IMR-90 (cell line): ENCODE measurements at regions not wholly inside any gene's neighbourhood (a gene's known extent, or its start where the extent isn't known, plus 50 kb on each side); places are given as distances from the start of the nearest gene placed in this dataset.

Source experiments
- ATAC-seq: fragments of 200-7000 bp; cut with Tn5 transposase; 2 replicates; pipeline ENCODE4 v1.9.1; 2020; ENCODE audit warnings: low read depth, mild to moderate bottlenecking, moderate library complexity
- BruUV-seq: library from RNA; stranded (reverse); fragments of 400-500 nt; replicated peaks from 2 replicates; lab custom pipeline; 2021; lab: Mats Ljungman, UMichigan
- CTCF ChIA-PET: fragments of 300-600 bp; formaldehyde crosslinking; extraction: SDS; loops from one replicate; lab custom pipeline; 2021; ENCODE audit warnings: antibody characterized with exemption; lab: Yijun Ruan, JAX
- POLR2A ChIA-PET: fragments of 300-600 bp; sonication (Branson Sonifier 250); formaldehyde crosslinking; loops from one replicate; lab custom pipeline; 2022; ENCODE audit warnings: antibody characterized with exemption; ENCODE audit not compliant: unreplicated experiment; lab: Charles Lee
- DNase-seq: peaks from one replicate; pipeline ENCODE4 v3.0.0; 2013
- H2AFZ ChIP-seq: replicated peaks from 2 replicates; pipeline ENCODE3; 2013; ENCODE audit warnings: low read length, mild to moderate bottlenecking; ENCODE audit not compliant: poor library complexity
- H2AK5ac ChIP-seq: 2 replicates; pipeline ENCODE4 v1.6.1; 2013; ENCODE audit warnings: low read depth, low read length, inconsistent platforms
- H2AK9ac ChIP-seq: replicated peaks from 2 replicates; pipeline ENCODE3; 2013; ENCODE audit warnings: mild to moderate bottlenecking, low read depth, low read length, moderate library complexity; ENCODE audit not compliant: poor library complexity
- H2BK120ac ChIP-seq: 2 replicates; pipeline ENCODE4 v1.6.1; 2013; ENCODE audit warnings: low read depth, low read length, inconsistent platforms
- H2BK15ac ChIP-seq: 3 replicates; pipeline ENCODE4 v1.6.1; 2013; ENCODE audit warnings: low read depth, low read length, inconsistent platforms
- H2BK20ac ChIP-seq: 2 replicates; pipeline ENCODE4 v1.6.1; 2013; ENCODE audit warnings: low read depth, mild to moderate bottlenecking, inconsistent platforms, low read length, moderate library complexity
- H2BK5ac ChIP-seq: 2 replicates; pipeline ENCODE4 v1.6.1; 2013; ENCODE audit warnings: mild to moderate bottlenecking, low read depth, low read length, inconsistent platforms; ENCODE audit not compliant: poor library complexity, severe bottlenecking
- H3K14ac ChIP-seq: replicated peaks from 2 replicates; pipeline ENCODE4 v1.6.1; 2013; ENCODE audit warnings: low read depth, low read length, inconsistent platforms
- H3K18ac ChIP-seq: 2 replicates; pipeline ENCODE4 v1.6.1; 2013; ENCODE audit warnings: low read depth, low read length, control low read depth
- H3K23ac ChIP-seq: 2 replicates; pipeline ENCODE4 v1.6.1; 2013; ENCODE audit warnings: low read depth, low read length, inconsistent platforms
- H3K27ac ChIP-seq: 2 replicates; pipeline ENCODE4 v1.5.1; 2013; ENCODE audit warnings: mild to moderate bottlenecking, control low read depth, low read length; ENCODE audit not compliant: insufficient read depth
- H3K27me3 ChIP-seq: 2 replicates; pipeline ENCODE4 v1.6.1; 2013; ENCODE audit warnings: low read length; ENCODE audit not compliant: control insufficient read depth, insufficient read depth
- H3K36me3 ChIP-seq: 2 replicates; pipeline ENCODE4 v1.6.1; 2013; ENCODE audit warnings: low read length, mixed read lengths; ENCODE audit not compliant: control insufficient read depth, insufficient read depth
- H3K4ac ChIP-seq: 2 replicates; pipeline ENCODE4 v1.6.1; 2013; ENCODE audit warnings: low read depth, low read length, inconsistent platforms
- H3K4me1 ChIP-seq: 2 replicates; pipeline ENCODE4 v1.6.1; 2013; ENCODE audit warnings: low read length, mixed read lengths; ENCODE audit not compliant: control insufficient read depth, insufficient read depth
- H3K4me2 ChIP-seq: 2 replicates; pipeline ENCODE4 v1.6.1; 2013; ENCODE audit warnings: low read depth, mild to moderate bottlenecking, control low read depth, low read length, moderate library complexity
- H3K4me3 ChIP-seq: 2 replicates; pipeline ENCODE4 v1.5.1; 2013; ENCODE audit warnings: low read depth, mild to moderate bottlenecking, control low read depth, low read length, moderate library complexity; ENCODE audit not compliant: insufficient read depth
- H3K56ac ChIP-seq: 2 replicates; pipeline ENCODE4 v1.6.1; 2013; ENCODE audit warnings: low read length, inconsistent platforms; ENCODE audit not compliant: insufficient read depth; ENCODE audit errors: extremely low read depth
- H3K79me1 ChIP-seq, 2 experiments: 2 replicates each; pipeline ENCODE4 v1.6.1; 2013; ENCODE audit warnings: low read length in 2 of 2, inconsistent platforms in 1 of 2, low read depth in 1 of 2
- H3K9ac ChIP-seq: 2 replicates; pipeline ENCODE4 v1.6.1; 2013; ENCODE audit warnings: low read depth, low read length, control low read depth
- H3K9me1 ChIP-seq: 2 replicates; pipeline ENCODE4 v1.6.1; 2013; ENCODE audit warnings: low read length, inconsistent platforms; ENCODE audit not compliant: insufficient read depth
- H3K9me3 ChIP-seq: 2 replicates; pipeline ENCODE4 v1.6.1; 2013; ENCODE audit warnings: low read length; ENCODE audit not compliant: control insufficient read depth, insufficient read depth
- H4K20me1 ChIP-seq: 2 replicates; pipeline ENCODE4 v1.6.1; 2013; ENCODE audit warnings: low read length, inconsistent platforms; ENCODE audit not compliant: insufficient read depth
- H4K5ac ChIP-seq: 2 replicates; pipeline ENCODE4 v1.6.1; 2013; ENCODE audit warnings: mild to moderate bottlenecking, low read depth, low read length, control low read depth
- H4K8ac ChIP-seq, 2 experiments: 2 replicates each; pipeline ENCODE4 v1.6.1; 2013; ENCODE audit warnings: low read depth in 2 of 2, low read length in 2 of 2, control low read depth in 1 of 2, inconsistent platforms in 1 of 2
- H4K91ac ChIP-seq: 2 replicates; pipeline ENCODE4 v1.6.1; 2013; ENCODE audit warnings: low read depth, low read length, inconsistent platforms; ENCODE audit not compliant: insufficient read depth
- BHLHE40 ChIP-seq: fragments of 150-350 bp; IDR thresholded peaks from 2 replicates; pipeline ENCODE4 v1.6.1; 2016; ENCODE audit warnings: mild to moderate bottlenecking, low read depth, low read length
- CHD1 ChIP-seq: IDR thresholded peaks from 2 replicates; pipeline ENCODE4 v1.6.1; 2012; ENCODE audit warnings: low read depth, low read length, improper control_type of control experiment
- FOS ChIP-seq: fragments of 150-350 bp; IDR thresholded peaks from 2 replicates; pipeline ENCODE4 v1.6.1; 2016; ENCODE audit warnings: low read depth, low read length
- RCOR1 ChIP-seq: IDR thresholded peaks from 2 replicates; pipeline ENCODE4 v1.6.1; 2012; ENCODE audit warnings: mild to moderate bottlenecking, low read length, improper control_type of control experiment; ENCODE audit not compliant: insufficient replicate concordance
- USF2 ChIP-seq: fragments of 150-350 bp; IDR thresholded peaks from 2 replicates; pipeline ENCODE4 v1.6.1; 2017; ENCODE audit warnings: mild to moderate bottlenecking, antibody characterized with exemption, low read length, low read depth
- WGBS, 2 experiments: methylation state at CpG; one replicate each; pipeline versions ENCODE4 v1.1.5 to v1.1.7; 2013; ENCODE audit warnings: missing lambda C conversion rate in 2 of 2; ENCODE audit not compliant: insufficient read length in 1 of 2; ENCODE audit errors: extremely low coverage in 2 of 2; 5-methylcytosine and 5-hydroxymethylcytosine counted together
- dilution Hi-C: fragments of 300-500 bp; cut with HindIII; formaldehyde crosslinking; loops from one replicate; pipeline ENCODE4 v1.14.3; 2018; ENCODE audit warnings: low sequenced_read_pairs; ENCODE audit not compliant: unreplicated experiment
- in situ Hi-C: fragments of 300-500 bp; cut with MboI; formaldehyde crosslinking; loops from 3 replicates; pipeline ENCODE4 v1.14.3; 2019; ENCODE audit warnings: low sequenced_read_pairs, inconsistent platforms, mixed read lengths
- intact Hi-C: fragments of 100-400 bp; cut with micrococcal nuclease; formaldehyde crosslinking; loops from 2 replicates; pipeline ENCODE4 v1.10.0; 2022
- TF ChIP-seq, protein P1 (sequence below): fragments of 150-350 bp; IDR thresholded peaks from 2 replicates; pipeline ENCODE4 v1.6.1; 2016; ENCODE audit warnings: low read depth, mild to moderate bottlenecking, low read length, moderate library complexity, borderline replicate concordance

DNA sequence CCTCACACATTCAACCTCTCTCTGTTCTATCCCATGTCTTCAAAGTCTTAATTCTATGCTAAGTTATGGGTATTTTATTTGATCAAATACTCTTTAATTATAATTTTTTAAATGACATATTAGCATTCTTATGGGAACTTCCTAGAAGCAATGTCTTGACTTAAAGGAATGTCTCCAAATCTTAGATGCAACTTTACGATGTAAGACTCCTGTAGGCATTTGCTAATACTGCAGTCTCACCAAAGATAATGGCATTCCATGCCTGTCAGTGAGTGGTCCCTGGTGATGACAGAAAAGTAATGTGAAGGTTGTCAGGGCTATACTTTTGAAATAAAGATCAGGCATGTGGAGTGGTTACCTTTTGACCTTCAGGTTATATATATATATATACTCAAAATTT lies 1654.2 kb upstream of the WWC1 start:
- no peak overlapping the region for H3K14ac ChIP-seq
- H3K4me2 ChIP-seq, result no peak overlapping the region
- WGBS, 2 experiments, result no CpG with 5 or more reads among the region's 1 CpG
- intact Hi-C loops, result no loop called here
- no peaks in the 10 kb centered on the region for H3K27me3 ChIP-seq
- DNase-seq (no peak), ATAC-seq (no peak)
- no peak overlapping the region for H4K91ac ChIP-seq
- no peaks in the 10 kb centered on the region for H3K4me1 ChIP-seq
- H2AFZ ChIP-seq, result no peak overlapping the region
- no peak overlapping the region for H3K23ac ChIP-seq
- BruUV-seq, result no TSS peak
- no peak overlapping the region for H4K8ac ChIP-seq
- H4K5ac ChIP-seq, result no peak overlapping the region
- H2AK9ac ChIP-seq, result no peak overlapping the region
- no peak overlapping the region for H3K9ac ChIP-seq
- dilution Hi-C loops, result no loop called here
- TF ChIP-seq, protein P1, sequence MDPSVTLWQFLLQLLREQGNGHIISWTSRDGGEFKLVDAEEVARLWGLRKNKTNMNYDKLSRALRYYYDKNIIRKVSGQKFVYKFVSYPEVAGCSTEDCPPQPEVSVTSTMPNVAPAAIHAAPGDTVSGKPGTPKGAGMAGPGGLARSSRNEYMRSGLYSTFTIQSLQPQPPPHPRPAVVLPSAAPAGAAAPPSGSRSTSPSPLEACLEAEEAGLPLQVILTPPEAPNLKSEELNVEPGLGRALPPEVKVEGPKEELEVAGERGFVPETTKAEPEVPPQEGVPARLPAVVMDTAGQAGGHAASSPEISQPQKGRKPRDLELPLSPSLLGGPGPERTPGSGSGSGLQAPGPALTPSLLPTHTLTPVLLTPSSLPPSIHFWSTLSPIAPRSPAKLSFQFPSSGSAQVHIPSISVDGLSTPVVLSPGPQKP, result no peak
- TF ChIP-seq BHLHE40 (no peak), RCOR1 (no peak), FOS (no peak), USF2 (no peak), CHD1 (no peak)
- no peak overlapping the region for H3K27ac ChIP-seq
- ChIA-PET POLR2A (no interaction called here), CTCF (no interaction called here)
- H2BK120ac ChIP-seq, result no peak overlapping the region
- no peak overlapping the region for H2AK5ac ChIP-seq
- H3K9me1 ChIP-seq, result no peaks in the 10 kb centered on the region
- H2BK5ac ChIP-seq, result no peak overlapping the region
- no peaks in the 10 kb centered on the region for H4K20me1 ChIP-seq
- peaks cover 4% of the 10 kb centered on the region for H3K9me3 ChIP-seq
- H3K79me1 ChIP-seq, result no peaks in the 10 kb centered on the region
- H2BK15ac ChIP-seq, result no peak overlapping the region
- H2BK20ac ChIP-seq, result no peak overlapping the region
- H3K18ac ChIP-seq, result no peak overlapping the region
- in situ Hi-C loops, result no loop called here
- no peak overlapping the region for H3K4ac ChIP-seq
- H3K56ac ChIP-seq, result no peak overlapping the region
- no peaks in the 10 kb centered on the region for H3K36me3 ChIP-seq
- H3K4me3 ChIP-seq, result no peak overlapping the region
